IMR-90 (cell line): ENCODE measurements at regions not wholly inside any gene's neighbourhood (a gene's known extent, or its start where the extent isn't known, plus 50 kb on each side); places are given as distances from the start of the nearest gene placed in this dataset.

Experiments
- ATAC-seq: fragments of 200-7000 bp; cut with Tn5 transposase; 2 replicates; pipeline ENCODE4 v1.9.1; 2020; ENCODE audit warnings: low read depth, mild to moderate bottlenecking, moderate library complexity
- BruUV-seq: library from RNA; stranded (reverse); fragments of 400-500 nt; replicated peaks from 2 replicates; lab custom pipeline; 2021; lab: Mats Ljungman, UMichigan
- CTCF ChIA-PET: fragments of 300-600 bp; formaldehyde crosslinking; extraction: SDS; loops from one replicate; lab custom pipeline; 2021; ENCODE audit warnings: antibody characterized with exemption; lab: Yijun Ruan, JAX
- POLR2A ChIA-PET: fragments of 300-600 bp; sonication (Branson Sonifier 250); formaldehyde crosslinking; loops from one replicate; lab custom pipeline; 2022; ENCODE audit warnings: antibody characterized with exemption; ENCODE audit not compliant: unreplicated experiment; lab: Charles Lee
- DNase-seq: peaks from one replicate; pipeline ENCODE4 v3.0.0; 2013
- H2AFZ ChIP-seq: replicated peaks from 2 replicates; pipeline ENCODE3; 2013; ENCODE audit warnings: low read length, mild to moderate bottlenecking; ENCODE audit not compliant: poor library complexity
- H2AK5ac ChIP-seq: 2 replicates; pipeline ENCODE4 v1.6.1; 2013; ENCODE audit warnings: low read depth, low read length, inconsistent platforms
- H2AK9ac ChIP-seq: replicated peaks from 2 replicates; pipeline ENCODE3; 2013; ENCODE audit warnings: mild to moderate bottlenecking, low read depth, low read length, moderate library complexity; ENCODE audit not compliant: poor library complexity
- H2BK120ac ChIP-seq: 2 replicates; pipeline ENCODE4 v1.6.1; 2013; ENCODE audit warnings: low read depth, low read length, inconsistent platforms
- H2BK15ac ChIP-seq: 3 replicates; pipeline ENCODE4 v1.6.1; 2013; ENCODE audit warnings: low read depth, low read length, inconsistent platforms
- H2BK20ac ChIP-seq: 2 replicates; pipeline ENCODE4 v1.6.1; 2013; ENCODE audit warnings: low read depth, mild to moderate bottlenecking, inconsistent platforms, low read length, moderate library complexity
- H2BK5ac ChIP-seq: 2 replicates; pipeline ENCODE4 v1.6.1; 2013; ENCODE audit warnings: mild to moderate bottlenecking, low read depth, low read length, inconsistent platforms; ENCODE audit not compliant: poor library complexity, severe bottlenecking
- H3K14ac ChIP-seq: replicated peaks from 2 replicates; pipeline ENCODE4 v1.6.1; 2013; ENCODE audit warnings: low read depth, low read length, inconsistent platforms
- H3K18ac ChIP-seq: 2 replicates; pipeline ENCODE4 v1.6.1; 2013; ENCODE audit warnings: low read depth, low read length, control low read depth
- H3K23ac ChIP-seq: 2 replicates; pipeline ENCODE4 v1.6.1; 2013; ENCODE audit warnings: low read depth, low read length, inconsistent platforms
- H3K27ac ChIP-seq: 2 replicates; pipeline ENCODE4 v1.5.1; 2013; ENCODE audit warnings: mild to moderate bottlenecking, control low read depth, low read length; ENCODE audit not compliant: insufficient read depth
- H3K27me3 ChIP-seq: 2 replicates; pipeline ENCODE4 v1.6.1; 2013; ENCODE audit warnings: low read length; ENCODE audit not compliant: control insufficient read depth, insufficient read depth
- H3K36me3 ChIP-seq: 2 replicates; pipeline ENCODE4 v1.6.1; 2013; ENCODE audit warnings: low read length, mixed read lengths; ENCODE audit not compliant: control insufficient read depth, insufficient read depth
- H3K4ac ChIP-seq: 2 replicates; pipeline ENCODE4 v1.6.1; 2013; ENCODE audit warnings: low read depth, low read length, inconsistent platforms
- H3K4me1 ChIP-seq: 2 replicates; pipeline ENCODE4 v1.6.1; 2013; ENCODE audit warnings: low read length, mixed read lengths; ENCODE audit not compliant: control insufficient read depth, insufficient read depth
- H3K4me2 ChIP-seq: 2 replicates; pipeline ENCODE4 v1.6.1; 2013; ENCODE audit warnings: low read depth, mild to moderate bottlenecking, control low read depth, low read length, moderate library complexity
- H3K4me3 ChIP-seq: 2 replicates; pipeline ENCODE4 v1.5.1; 2013; ENCODE audit warnings: low read depth, mild to moderate bottlenecking, control low read depth, low read length, moderate library complexity; ENCODE audit not compliant: insufficient read depth
- H3K56ac ChIP-seq: 2 replicates; pipeline ENCODE4 v1.6.1; 2013; ENCODE audit warnings: low read length, inconsistent platforms; ENCODE audit not compliant: insufficient read depth; ENCODE audit errors: extremely low read depth
- H3K79me1 ChIP-seq, 2 experiments: 2 replicates each; pipeline ENCODE4 v1.6.1; 2013; ENCODE audit warnings: low read length in 2 of 2, inconsistent platforms in 1 of 2, low read depth in 1 of 2
- H3K9ac ChIP-seq: 2 replicates; pipeline ENCODE4 v1.6.1; 2013; ENCODE audit warnings: low read depth, low read length, control low read depth
- H3K9me1 ChIP-seq: 2 replicates; pipeline ENCODE4 v1.6.1; 2013; ENCODE audit warnings: low read length, inconsistent platforms; ENCODE audit not compliant: insufficient read depth
- H3K9me3 ChIP-seq: 2 replicates; pipeline ENCODE4 v1.6.1; 2013; ENCODE audit warnings: low read length; ENCODE audit not compliant: control insufficient read depth, insufficient read depth
- H4K20me1 ChIP-seq: 2 replicates; pipeline ENCODE4 v1.6.1; 2013; ENCODE audit warnings: low read length, inconsistent platforms; ENCODE audit not compliant: insufficient read depth
- H4K5ac ChIP-seq: 2 replicates; pipeline ENCODE4 v1.6.1; 2013; ENCODE audit warnings: mild to moderate bottlenecking, low read depth, low read length, control low read depth
- H4K8ac ChIP-seq, 2 experiments: 2 replicates each; pipeline ENCODE4 v1.6.1; 2013; ENCODE audit warnings: low read depth in 2 of 2, low read length in 2 of 2, control low read depth in 1 of 2, inconsistent platforms in 1 of 2
- H4K91ac ChIP-seq: 2 replicates; pipeline ENCODE4 v1.6.1; 2013; ENCODE audit warnings: low read depth, low read length, inconsistent platforms; ENCODE audit not compliant: insufficient read depth
- RCOR1 ChIP-seq: IDR thresholded peaks from 2 replicates; pipeline ENCODE4 v1.6.1; 2012; ENCODE audit warnings: mild to moderate bottlenecking, low read length, improper control_type of control experiment; ENCODE audit not compliant: insufficient replicate concordance
- WGBS, 2 experiments: methylation state at CpG; one replicate each; pipeline versions ENCODE4 v1.1.5 to v1.1.7; 2013; ENCODE audit warnings: missing lambda C conversion rate in 2 of 2; ENCODE audit not compliant: insufficient read length in 1 of 2; ENCODE audit errors: extremely low coverage in 2 of 2; 5-methylcytosine and 5-hydroxymethylcytosine counted together
- dilution Hi-C: fragments of 300-500 bp; cut with HindIII; formaldehyde crosslinking; loops from one replicate; pipeline ENCODE4 v1.14.3; 2018; ENCODE audit warnings: low sequenced_read_pairs; ENCODE audit not compliant: unreplicated experiment
- in situ Hi-C: fragments of 300-500 bp; cut with MboI; formaldehyde crosslinking; loops from 3 replicates; pipeline ENCODE4 v1.14.3; 2019; ENCODE audit warnings: low sequenced_read_pairs, inconsistent platforms, mixed read lengths
- intact Hi-C: fragments of 100-400 bp; cut with micrococcal nuclease; formaldehyde crosslinking; loops from 2 replicates; pipeline ENCODE4 v1.10.0; 2022

GRCh38 chr22:26109686-26110315, 59.5 kb upstream of the SEZ6L start:
- no peak overlapping the region for H2BK120ac ChIP-seq
- no peak overlapping the region for H4K91ac ChIP-seq
- H2BK15ac ChIP-seq = no peak overlapping the region
- no peak overlapping the region for H2BK5ac ChIP-seq
- DNase-seq = no peak
- no peak overlapping the region for H3K23ac ChIP-seq
- no peak overlapping the region for H2BK20ac ChIP-seq
- no peak overlapping the region for H3K14ac ChIP-seq
- H3K27ac ChIP-seq = no peak overlapping the region
- CTCF ChIA-PET = no interaction called here
- no CpG with 5 or more reads among the region's 11 CpGs for WGBS, 2 experiments
- ATAC-seq = no peak
- no peak overlapping the region for H3K18ac ChIP-seq
- no peaks in the 10 kb centered on the region for H3K9me1 ChIP-seq
- BruUV-seq = no TSS peak
- H2AK5ac ChIP-seq = no peak overlapping the region
- no peak overlapping the region for H4K8ac ChIP-seq
- H2AK9ac ChIP-seq = no peak overlapping the region
- no peak overlapping the region for H2AFZ ChIP-seq
- H3K27me3 ChIP-seq = no peaks in the 10 kb centered on the region
- intact Hi-C loops = no loop called here
- no peak for TF ChIP-seq RCOR1
- H3K4ac ChIP-seq = no peak overlapping the region
- no peaks in the 10 kb centered on the region for H3K79me1 ChIP-seq
- no peaks in the 10 kb centered on the region for H3K4me1 ChIP-seq
- peaks cover 20% of the 10 kb centered on the region for H3K9me3 ChIP-seq
- H3K4me3 ChIP-seq = no peak overlapping the region
- H3K4me2 ChIP-seq = no peak overlapping the region
- in situ Hi-C loops = no loop called here
- no peak overlapping the region for H3K56ac ChIP-seq
- POLR2A ChIA-PET = no interaction called here
- dilution Hi-C loops = no loop called here
- no peak overlapping the region for H4K5ac ChIP-seq
- no peak overlapping the region for H3K9ac ChIP-seq
- H3K36me3 ChIP-seq = no peaks in the 10 kb centered on the region
- no peaks in the 10 kb centered on the region for H4K20me1 ChIP-seq
